ENCODE measurements at regions not wholly inside any gene's neighbourhood (a gene's known extent, or its start where the extent isn't known, plus 50 kb on each side); places are given as distances from the start of the nearest gene placed in this dataset.

GRCh38 chr2:12299431-12299830, 417.3 kb upstream of the TRIB2 start:
- TF ChIP-seq CTCF (IDR thresholded peaks at IDR 0.05; ENCODE audit: low read depth, low read length) (no peak), MAX (IDR thresholded peaks at IDR 0.05; ENCODE audit: low read depth, low read length) (no peak)
